Esophagus muscularis mucosa (tissue), 4 donors: ENCODE measurements at regions not wholly inside any gene's neighbourhood (a gene's known extent, or its start where the extent isn't known, plus 50 kb on each side); places are given as distances from the start of the nearest gene placed in this dataset.

Experiments used
- EP300 ChIP-seq: sonication (generic); formaldehyde crosslinking; IDR thresholded peaks from one replicate; pipeline ENCODE4 v1.6.1; 2017; ENCODE audit warnings: antibody characterized with exemption
- POLR2A ChIP-seq: fragments of 450-650 bp; IDR thresholded peaks from one replicate; pipeline ENCODE4 v1.6.1; 2017; ENCODE audit warnings: antibody characterized with exemption, moderate library complexity, mild to moderate bottlenecking, low read depth
- TF ChIP-seq, protein P1 (sequence below), 3 experiments: fragments of 200-600 bp in 2 of 3; fragments of 450-650 bp in 1 of 3; sonication (generic) in 2 of 3; IDR thresholded peaks; one replicate each; pipeline ENCODE4 v1.5.1; 2017 to 2019; ENCODE audit warnings: antibody characterized with exemption in 3 of 3, mild to moderate bottlenecking in 2 of 3, moderate library complexity in 1 of 3

- TF ChIP-seq, protein P1, sequence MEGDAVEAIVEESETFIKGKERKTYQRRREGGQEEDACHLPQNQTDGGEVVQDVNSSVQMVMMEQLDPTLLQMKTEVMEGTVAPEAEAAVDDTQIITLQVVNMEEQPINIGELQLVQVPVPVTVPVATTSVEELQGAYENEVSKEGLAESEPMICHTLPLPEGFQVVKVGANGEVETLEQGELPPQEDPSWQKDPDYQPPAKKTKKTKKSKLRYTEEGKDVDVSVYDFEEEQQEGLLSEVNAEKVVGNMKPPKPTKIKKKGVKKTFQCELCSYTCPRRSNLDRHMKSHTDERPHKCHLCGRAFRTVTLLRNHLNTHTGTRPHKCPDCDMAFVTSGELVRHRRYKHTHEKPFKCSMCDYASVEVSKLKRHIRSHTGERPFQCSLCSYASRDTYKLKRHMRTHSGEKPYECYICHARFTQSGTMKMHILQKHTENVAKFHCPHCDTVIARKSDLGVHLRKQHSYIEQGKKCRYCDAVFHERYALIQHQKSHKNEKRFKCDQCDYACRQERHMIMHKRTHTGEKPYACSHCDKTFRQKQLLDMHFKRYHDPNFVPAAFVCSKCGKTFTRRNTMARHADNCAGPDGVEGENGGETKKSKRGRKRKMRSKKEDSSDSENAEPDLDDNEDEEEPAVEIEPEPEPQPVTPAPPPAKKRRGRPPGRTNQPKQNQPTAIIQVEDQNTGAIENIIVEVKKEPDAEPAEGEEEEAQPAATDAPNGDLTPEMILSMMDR (IDR thresholded peaks at IDR 0.05) = no peak
- TF ChIP-seq EP300 (no peak), POLR2A (no peak)
Measured at GRCh38 chr2:144631636-144632035, 111.7 kb upstream of the ZEB2 start.
